GM19043 (cell line): ENCODE measurements at regions not wholly inside any gene's neighbourhood (a gene's known extent, or its start where the extent isn't known, plus 50 kb on each side); places are given as distances from the start of the nearest gene placed in this dataset.

Experiments
- ATAC-seq: cut with Tn5 transposase; IDR thresholded peaks from one replicate; pipeline ENCODE4 v1.9.1; 2021; ENCODE audit warnings: low read depth; ENCODE audit not compliant: unreplicated experiment

GRCh38 chr13:109381546-109382180 lies 404.7 kb downstream of the IRS2 start:
- no peak for ATAC-seq

DNA sequence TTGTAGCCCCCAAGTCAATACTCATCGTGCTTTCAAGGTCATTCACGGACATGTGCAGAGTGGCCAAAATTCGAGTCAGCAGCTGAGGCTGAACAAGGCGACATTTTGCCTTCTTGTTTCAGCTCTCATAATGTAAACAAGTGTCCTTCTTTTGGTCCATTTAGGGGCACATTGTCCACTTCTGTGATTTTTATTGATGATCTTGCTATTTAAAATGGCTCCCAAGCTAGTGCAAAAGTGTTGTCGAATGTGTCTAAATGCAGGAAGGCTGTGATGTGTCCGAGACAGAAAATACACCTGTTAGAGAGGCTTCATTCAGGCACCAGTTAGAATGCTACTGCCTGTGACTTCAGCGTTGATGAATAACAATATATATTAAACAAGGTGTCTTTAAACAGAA lies 405.9 kb downstream of the IRS2 start:
- no peak for ATAC-seq

DNA sequence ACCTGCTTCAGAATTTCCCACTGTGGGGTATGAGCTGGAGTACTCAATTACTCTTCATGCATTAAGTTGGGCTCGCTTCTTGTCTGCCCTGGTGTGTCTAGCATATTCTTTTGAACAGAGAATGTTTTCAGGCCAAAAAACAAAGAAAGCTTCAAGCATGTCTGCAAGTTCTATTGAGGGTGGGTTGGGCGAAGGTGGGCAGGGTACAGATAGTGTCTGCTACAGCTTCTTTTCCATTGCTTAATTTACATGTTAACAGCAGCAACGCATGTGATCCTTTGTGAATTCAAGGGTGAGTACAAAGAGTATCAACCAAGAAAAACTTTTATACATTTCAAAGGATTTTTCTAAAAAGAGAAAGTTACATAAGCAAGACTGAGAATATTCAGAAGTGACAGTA lies 406.5 kb downstream of the IRS2 start:
- ATAC-seq, result no peak

GRCh38 chr13:109376936-109377335 lies 409.4 kb downstream of the IRS2 start:
- ATAC-seq, result no peak

- no peak for ATAC-seq
Observed at GRCh38 chr13:109374609-109375200, 411.7 kb downstream of the IRS2 start.

- no peak for ATAC-seq
Observed at GRCh38 chr13:109372666-109373065, 413.7 kb downstream of the IRS2 start.

- no peak for ATAC-seq
Observed at GRCh38 chr13:109371066-109371465, 415.3 kb downstream of the IRS2 start.

- no peak for ATAC-seq
Observed at GRCh38 chr13:109370496-109370895, 415.9 kb downstream of the IRS2 start.

DNA sequence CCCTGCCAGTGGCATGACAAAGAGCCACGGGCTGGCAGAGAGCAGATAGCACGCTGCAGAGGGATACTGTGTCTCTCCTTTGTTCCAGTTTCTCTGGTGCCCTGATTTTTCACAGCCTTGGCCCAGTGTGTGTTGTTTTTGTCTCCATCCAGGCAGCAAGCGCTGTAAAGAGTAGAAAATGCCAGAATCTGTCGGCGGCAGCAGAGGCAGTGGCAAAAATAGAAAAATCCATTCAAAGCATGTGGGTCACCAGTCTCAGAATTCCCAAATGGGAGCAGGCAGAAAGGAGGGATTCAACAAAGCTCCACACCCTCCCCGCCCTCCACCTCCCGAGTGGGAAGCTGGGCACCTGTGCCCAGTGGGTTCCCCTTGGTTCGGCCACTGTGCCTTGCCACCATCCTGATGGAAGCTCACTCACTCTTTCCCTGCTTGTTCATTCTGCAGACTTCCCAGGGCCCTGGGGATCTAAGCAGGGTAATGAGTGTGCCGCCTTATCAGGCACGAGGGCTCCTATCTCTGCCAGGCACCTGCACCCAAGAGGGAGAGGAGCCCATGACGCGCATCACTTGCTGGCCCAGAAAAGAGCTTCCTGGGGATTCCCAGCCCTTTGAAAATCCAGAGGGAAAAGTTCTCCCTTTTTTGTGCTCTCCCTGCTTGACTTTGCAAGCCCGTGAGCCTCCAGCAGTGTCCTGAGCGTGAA lies 416.9 kb downstream of the IRS2 start:
- ATAC-seq, result no peak

DNA sequence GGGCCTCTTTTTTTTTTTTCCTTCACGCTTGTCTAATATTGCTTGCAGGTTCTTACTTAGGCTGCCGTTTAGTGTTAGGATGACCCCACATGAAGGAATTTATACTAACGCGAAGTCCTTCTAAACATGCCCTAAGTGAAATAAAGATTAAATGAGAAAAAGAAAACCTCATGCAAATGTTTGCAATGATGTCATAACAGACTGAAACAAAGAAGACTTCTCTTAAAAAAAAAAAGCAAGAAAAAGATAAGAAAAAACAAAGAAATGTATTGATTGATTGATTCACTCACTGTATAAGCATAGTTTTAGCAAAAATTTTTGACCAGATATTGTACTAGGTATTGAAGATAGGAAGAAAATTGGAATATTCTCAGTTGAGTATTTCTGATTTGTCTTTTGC lies 418.2 kb downstream of the IRS2 start:
- no peak for ATAC-seq

- ATAC-seq, result no peak
Observed at GRCh38 chr13:109366525-109366924, 419.9 kb downstream of the IRS2 start.

DNA sequence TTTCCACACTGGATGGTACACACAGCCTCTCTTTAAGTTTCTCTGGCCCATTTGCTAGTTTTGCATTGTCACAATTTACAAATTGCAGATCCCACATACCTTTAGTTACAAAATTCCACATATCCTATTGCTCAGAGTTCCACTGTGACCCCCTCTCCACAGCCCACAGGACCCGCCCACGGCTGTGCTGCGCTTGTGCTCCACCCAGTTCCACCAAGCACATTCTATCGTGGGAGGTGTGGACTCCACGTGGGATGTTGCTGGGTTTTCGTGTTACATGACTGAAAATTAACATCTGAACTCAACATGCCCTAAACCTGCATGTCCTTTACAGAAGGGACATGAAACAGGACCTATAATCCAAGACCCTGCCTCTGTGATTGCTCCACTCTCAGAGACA lies 423.0 kb downstream of the IRS2 start:
- ATAC-seq, result no peak

DNA sequence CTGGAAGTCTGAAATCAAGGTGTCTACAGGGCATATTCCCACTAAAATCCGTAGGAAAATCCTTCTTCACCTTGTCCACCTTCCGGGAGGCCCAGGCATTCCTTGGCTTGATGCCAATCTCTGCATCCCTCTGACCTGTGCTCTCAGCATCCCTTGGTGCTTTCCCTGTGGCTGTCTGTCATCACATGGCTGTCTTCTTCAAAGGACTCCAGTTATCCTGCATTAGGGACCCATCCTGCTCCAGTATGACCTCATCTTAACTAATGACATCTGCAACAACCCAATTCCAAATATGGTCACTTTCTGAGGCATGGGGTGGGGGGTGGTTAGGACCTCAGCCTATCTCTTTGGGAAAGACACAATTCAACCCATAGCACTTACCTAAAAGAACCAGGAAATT lies 423.8 kb downstream of the IRS2 start:
- ATAC-seq, result no peak

- ATAC-seq, result no peak
Observed at GRCh38 chr13:109361562-109362289, 424.7 kb downstream of the IRS2 start.

DNA sequence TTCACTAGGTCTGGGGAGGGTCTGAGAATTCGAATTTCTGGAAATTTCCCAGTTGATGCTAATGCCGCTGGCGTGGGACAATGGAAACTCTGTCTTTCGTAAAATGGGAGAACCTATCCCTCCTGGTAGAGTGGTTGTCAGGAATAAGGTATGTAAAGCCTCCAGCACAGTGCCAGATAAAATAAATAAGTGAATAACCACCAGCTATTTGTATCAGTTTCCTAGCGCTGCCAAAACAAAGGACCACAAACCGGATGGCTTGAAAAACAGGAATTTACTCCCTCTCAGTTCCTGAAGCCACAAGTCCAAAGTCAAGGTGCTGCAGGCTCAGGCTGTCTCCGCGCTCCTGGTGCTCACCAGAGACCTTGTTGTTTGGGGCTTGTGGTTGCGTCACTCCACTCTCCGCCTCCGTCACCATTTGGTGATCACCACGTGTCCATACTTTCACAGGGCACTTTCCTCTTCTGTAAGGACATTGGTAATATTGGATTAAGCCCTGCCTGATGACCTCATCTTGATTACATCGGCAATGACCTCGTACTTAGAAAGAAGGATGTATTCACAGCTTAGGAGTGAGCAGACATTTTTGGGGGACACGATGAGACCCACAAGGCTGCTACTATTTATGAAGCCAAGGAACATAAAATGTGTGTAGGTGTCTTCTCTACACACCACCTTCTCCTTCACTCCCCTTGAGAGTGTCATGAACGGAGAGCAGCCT lies 428.5 kb downstream of the IRS2 start:
- ATAC-seq, result no peak

DNA sequence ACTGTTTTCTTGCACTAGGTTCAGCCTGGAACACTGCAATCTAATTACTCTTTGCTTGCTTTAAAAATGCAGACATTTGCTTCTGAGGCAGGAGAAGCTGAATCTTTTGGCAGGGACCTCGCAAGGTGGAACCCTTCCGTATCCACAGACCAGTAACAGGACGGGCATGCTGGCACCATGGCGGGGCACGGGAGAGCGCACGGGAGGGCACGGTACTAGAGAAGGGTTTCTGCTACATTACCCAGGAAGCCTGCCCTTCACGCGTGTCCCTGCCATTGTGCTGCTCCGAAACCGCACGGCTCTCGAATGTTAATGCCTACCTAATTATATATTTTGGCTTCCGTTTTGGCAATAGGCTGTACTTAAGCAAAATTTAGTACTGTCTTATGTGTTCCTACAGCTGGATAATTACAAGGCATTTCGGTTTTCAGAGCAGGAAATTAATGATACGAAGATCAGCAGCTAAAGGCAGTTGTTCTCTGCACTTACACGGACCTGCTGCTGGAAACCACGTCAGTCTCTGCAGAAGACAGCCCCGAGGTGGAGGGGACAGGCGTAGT lies 430.4 kb downstream of the IRS2 start:
- ATAC-seq, result no peak

- no peak for ATAC-seq
Observed at GRCh38 chr13:109355166-109355565, 431.2 kb downstream of the IRS2 start.

GRCh38 chr13:109351236-109351635 lies 435.1 kb downstream of the IRS2 start:
- no peak for ATAC-seq

DNA sequence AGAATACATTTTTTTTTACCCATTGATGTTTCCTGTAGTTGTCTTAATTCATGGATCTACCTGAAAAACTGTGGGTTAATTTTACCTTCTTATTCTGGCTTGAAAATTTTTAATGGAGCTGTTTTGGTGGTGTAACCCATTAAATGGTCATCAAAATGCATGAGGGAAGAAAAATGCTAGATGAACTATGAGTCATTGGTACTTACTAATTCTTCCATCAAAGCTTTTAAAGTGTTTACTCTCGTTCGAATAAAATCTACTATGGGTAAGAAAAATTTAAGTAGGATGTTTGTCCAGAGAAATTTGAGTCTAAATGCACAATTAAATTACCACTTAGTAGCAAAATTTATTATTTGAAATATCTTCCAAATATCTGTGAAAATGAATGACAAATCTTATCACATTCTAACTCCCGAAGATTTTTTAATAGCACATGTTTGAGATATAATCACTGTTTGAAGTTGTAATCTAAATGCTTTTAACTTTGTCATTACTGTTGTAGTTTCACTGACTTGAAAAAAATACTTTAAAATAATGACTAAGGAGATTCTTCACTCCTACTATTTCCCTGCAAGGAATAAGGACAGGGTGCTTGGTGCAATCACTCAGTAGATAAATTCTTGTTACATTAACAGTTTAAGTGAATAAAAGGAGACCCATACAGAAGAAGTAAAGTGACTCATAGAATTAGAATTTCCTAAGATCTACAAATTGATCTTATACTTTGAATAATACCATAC lies 437.7 kb downstream of the IRS2 start:
- no peak for ATAC-seq

- no peak for ATAC-seq
Observed at GRCh38 chr13:109346060-109346459, 440.3 kb downstream of the IRS2 start.
